Skeletal muscle cell (primary cell): ENCODE measurements at regions not wholly inside any gene's neighbourhood (a gene's known extent, or its start where the extent isn't known, plus 50 kb on each side); places are given as distances from the start of the nearest gene placed in this dataset.
A peak's percentile ranks its signal among the peaks of the same experiment; 100 is the strongest.

ENCODE experiments used
- DNase-seq: peaks from one replicate; pipeline ENCODE4 v3.0.0-alpha.2; 2010; ENCODE audit warnings: low read depth
- H3K4me3 ChIP-seq: 2 replicates; pipeline ENCODE4 v1.5.1; 2011; ENCODE audit warnings: low read depth, mild to moderate bottlenecking, control low read depth, low read length, moderate library complexity

DNA sequence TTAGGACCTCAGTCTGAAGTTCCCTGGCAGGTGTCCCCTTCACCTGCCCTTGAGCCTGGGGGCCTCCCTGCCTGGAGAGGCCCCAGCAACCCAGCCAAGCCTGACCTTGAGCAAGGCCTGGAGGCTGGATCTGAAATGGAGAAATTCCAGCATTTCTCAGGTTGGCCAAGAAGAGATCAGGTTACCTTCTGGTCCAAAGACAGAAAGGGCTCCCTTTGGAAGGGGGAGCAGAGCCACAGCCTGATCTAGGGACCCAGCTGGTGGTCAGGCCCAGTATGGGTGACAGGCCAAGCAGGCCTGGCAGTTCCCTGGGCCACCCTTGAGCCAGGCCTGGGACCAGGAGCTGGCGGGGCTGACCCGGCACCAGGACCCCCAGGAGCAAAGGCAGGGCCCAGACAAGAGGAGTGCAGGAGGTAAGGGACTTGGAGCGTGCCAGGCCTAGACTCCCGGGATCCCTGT lies 82.8 kb downstream of the TNFAIP2 start:
- no peak overlapping the region for H3K4me3 ChIP-seq
- no peak for DNase-seq

GRCh38 chr14:103206836-103207387 lies 83.7 kb downstream of the TNFAIP2 start:
- no peak for DNase-seq
- H3K4me3 ChIP-seq: peak overlapping the region; percentile 45

DNA sequence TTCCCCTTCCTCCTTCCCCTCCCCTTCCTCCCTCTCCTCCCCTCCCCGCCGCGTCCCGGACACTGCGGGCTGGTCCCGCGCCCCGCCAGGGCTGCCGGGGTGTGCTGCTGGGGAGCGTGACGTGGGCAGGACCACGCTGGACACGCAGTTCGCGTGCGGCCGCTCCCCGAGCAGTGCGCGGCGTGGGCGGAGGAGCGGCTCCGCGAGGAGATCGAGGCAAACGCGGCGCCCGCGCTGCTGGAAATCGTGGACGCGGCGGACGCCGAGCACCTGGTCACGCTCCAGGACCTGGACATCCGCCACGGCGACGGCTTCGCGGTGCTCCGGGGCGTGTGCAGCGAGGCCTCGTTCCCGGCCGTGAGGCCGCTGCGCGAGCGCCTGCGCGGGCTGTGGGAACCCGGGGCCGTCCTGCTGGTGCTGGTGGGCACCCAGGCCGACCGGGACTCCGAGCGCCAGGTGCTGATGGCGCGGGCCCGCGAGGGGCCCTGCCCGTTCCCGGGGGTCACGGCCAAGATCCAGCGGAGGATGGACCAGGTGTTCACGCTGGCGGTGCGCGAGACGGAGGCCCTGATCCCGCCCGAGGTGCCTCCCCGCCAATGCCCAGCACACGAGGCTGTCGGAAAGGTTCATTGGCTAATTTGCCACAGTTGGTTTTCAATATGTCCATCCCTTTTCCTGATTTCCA lies 84.3 kb downstream of the TNFAIP2 start:
- peak overlapping the region; percentile 45 for H3K4me3 ChIP-seq
- no peak for DNase-seq

DNA sequence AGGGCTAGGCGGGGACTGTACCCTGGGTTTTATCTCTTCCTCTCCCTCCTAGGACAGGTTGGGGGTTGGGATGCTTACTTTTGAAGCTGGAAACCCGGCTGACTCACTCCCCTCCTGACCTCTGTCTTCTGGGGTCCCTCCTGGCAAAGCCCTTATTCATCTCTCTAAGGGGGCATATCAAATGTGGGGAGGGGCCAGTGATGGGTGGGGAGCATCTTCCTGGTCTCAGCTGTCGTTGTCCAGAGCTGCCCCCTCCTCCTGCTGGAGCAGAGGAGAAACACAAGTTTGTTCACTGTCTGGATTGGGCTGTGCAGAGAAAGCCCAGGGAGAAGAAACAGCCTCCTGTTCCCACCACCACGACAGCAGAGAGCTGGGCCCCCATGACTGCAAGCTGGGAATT lies 85.8 kb downstream of the TNFAIP2 start:
- no peak for DNase-seq
- no peak overlapping the region for H3K4me3 ChIP-seq

- DNase-seq: no peak
- H3K4me3 ChIP-seq: no peak overlapping the region
Measured at GRCh38 chr14:103209506-103209905, 86.2 kb downstream of the TNFAIP2 start.

GRCh38 chr14:103213331-103213730 lies 90.1 kb downstream of the TNFAIP2 start:
- H3K4me3 ChIP-seq: no peak overlapping the region
- DNase-seq: no peak

GRCh38 chr14:103214461-103214958 lies 91.2 kb downstream of the TNFAIP2 start:
- no peak for DNase-seq
- H3K4me3 ChIP-seq: no peak overlapping the region

GRCh38 chr14:103216399-103216798 lies 93.1 kb downstream of the TNFAIP2 start:
- DNase-seq: no peak
- H3K4me3 ChIP-seq: no peak overlapping the region

DNA sequence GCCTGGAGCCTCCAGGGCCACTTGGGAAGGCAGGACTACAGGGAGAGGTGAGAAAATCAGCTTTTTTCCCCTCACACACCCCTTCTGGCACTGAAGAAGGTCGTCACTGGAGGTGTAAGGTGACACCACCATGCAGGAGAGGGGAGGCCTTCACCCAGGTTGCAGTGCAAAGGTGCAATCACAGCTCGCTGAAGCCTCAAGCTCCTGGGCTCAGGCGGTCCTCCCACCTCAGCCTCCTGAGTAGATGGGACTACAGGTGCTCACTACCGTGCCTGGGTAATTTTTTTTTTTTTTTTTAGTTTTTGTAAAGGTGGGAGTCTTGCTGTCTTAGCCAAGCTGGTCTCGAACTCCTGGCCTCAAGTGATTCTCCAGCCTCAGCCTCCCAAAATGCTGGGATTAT lies 93.6 kb downstream of the TNFAIP2 start:
- H3K4me3 ChIP-seq: no peak overlapping the region
- DNase-seq: no peak

GRCh38 chr14:103217538-103217937 lies 94.3 kb downstream of the TNFAIP2 start:
- DNase-seq: no peak
- no peak overlapping the region for H3K4me3 ChIP-seq

GRCh38 chr14:103220134-103220981 lies 97.1 kb downstream of the TNFAIP2 start:
- no peak for DNase-seq
- no peak overlapping the region for H3K4me3 ChIP-seq

- no peak overlapping the region for H3K4me3 ChIP-seq
- no peak for DNase-seq
Measured at GRCh38 chr14:103220982-103221641, 97.9 kb downstream of the TNFAIP2 start.

- no peak overlapping the region for H3K4me3 ChIP-seq
- no peak for DNase-seq
Measured at GRCh38 chr14:103221781-103222358, 98.6 kb downstream of the TNFAIP2 start.

GRCh38 chr14:103223818-103224352 lies 100.6 kb downstream of the TNFAIP2 start:
- H3K4me3 ChIP-seq: no peak overlapping the region
- DNase-seq: no peak

DNA sequence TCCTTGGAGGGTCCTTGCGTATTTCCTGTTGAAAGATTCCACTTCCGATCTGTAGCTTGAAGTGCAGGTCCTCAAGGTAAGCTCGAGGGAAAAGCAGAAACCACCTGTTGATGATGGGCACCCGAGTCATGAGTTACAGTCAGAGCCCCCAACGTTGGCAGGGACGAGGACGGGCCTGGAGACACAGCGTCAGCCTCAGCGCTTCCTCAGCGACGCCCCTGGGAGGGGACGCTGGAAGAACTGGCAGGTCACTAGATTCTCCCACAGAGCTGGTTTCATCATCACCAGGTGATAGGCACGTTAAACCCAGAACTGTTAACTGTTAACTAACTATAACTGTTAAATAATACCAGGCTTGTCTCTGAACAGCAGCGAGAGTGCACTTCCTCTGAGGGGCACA lies 101.8 kb downstream of the TNFAIP2 start:
- DNase-seq: no peak
- no peak overlapping the region for H3K4me3 ChIP-seq

GRCh38 chr14:103225476-103225875 lies 102.2 kb downstream of the TNFAIP2 start:
- no peak overlapping the region for H3K4me3 ChIP-seq
- no peak for DNase-seq

DNA sequence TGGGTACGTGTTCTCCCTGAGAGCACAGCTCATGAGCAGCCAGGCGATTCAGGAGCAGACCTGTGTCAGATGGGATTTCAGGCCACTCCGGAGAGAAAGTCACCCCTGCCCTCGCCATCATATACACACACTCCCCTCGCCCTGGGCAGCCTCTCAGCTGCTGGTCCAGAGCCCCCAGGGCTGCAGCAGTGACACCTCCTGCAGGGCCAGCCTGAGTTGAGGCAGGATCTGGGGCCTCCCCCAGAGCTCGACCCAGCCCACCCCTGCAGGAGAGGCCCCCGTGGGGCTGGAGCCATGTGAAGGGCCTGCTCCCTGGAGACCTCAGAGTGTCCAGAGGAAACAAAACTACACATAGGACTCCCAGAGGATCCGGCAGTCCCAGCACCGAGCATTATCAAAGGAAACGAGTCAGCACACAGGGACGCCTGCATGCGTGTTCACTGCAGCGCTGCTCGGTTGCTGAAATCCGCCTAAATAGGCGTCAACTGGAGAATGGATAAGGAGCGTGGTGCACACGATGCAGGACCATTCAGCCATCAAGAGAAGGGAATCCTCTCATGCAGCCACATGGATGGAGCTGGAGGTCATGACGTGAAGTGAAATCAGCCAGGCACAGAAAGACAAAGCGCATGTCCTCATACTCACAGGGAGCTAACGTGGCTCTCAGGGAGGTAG lies 104.0 kb downstream of the TNFAIP2 start:
- H3K4me3 ChIP-seq: no peak overlapping the region
- no peak for DNase-seq

DNA sequence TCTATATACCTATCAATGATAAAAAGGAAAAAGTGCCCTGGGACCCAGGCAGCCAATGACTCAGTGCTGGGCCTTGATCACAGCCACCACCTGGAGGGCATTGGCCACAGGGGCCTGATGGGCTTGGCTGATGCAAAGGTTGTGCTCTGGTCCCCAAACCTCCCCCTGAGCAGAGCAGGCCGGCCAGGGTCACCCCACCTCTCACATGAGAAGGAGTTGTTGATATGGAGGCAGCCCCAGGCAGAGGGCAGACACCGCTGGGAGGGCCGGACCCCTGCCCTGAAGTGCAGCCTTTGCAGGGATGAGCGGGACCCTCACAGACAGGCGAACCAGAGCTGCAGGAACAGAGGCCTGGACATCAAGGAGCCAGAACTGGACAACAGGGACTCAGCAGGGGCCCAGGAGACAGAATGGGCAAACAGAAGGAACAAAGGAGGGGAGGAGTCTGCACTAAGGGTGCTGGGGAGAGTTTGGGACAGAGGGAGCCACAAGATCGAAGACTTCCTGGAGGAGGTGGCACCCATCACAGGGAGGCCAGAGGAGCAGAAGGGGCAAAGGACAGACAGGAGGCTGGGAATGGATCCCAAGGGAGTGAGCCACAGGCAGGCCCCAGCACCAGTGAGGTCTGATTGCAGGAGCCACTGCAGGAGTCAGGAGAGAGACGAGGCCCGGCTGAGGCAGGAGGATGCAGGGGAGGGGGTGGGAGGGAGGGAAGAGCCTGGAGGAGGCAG lies 105.0 kb downstream of the TNFAIP2 start:
- H3K4me3 ChIP-seq: no peak overlapping the region
- DNase-seq: no peak
